EH (cell line): ENCODE measurements at regions not wholly inside any gene's neighbourhood (a gene's known extent, or its start where the extent isn't known, plus 50 kb on each side); places are given as distances from the start of the nearest gene placed in this dataset.

Source experiments
- DNase-seq: peaks from one replicate; pipeline ENCODE4 v3.0.0-alpha.2; 2015; ENCODE audit warnings: low read depth

GRCh38 chr14:66197276-66197675, 288.9 kb upstream of the CCDC196 start:
- no peak for DNase-seq

- DNase-seq, result no peak
Observed at GRCh38 chr14:66206554-66206953, 279.6 kb upstream of the CCDC196 start.

GRCh38 chr14:66216763-66217162, 269.4 kb upstream of the CCDC196 start:
- no peak for DNase-seq

GRCh38 chr14:66219886-66220285, 266.3 kb upstream of the CCDC196 start:
- DNase-seq, result no peak

- no peak for DNase-seq
Observed at GRCh38 chr14:66224492-66225178, 261.5 kb upstream of the CCDC196 start.

GRCh38 chr14:66225337-66225736, 260.8 kb upstream of the CCDC196 start:
- DNase-seq, result no peak

GRCh38 chr14:66228267-66228970, 257.8 kb upstream of the CCDC196 start:
- DNase-seq, result peak; percentile 34

GRCh38 chr14:66231820-66232219, 254.4 kb upstream of the CCDC196 start:
- DNase-seq, result no peak

GRCh38 chr14:66233591-66233990, 252.6 kb upstream of the CCDC196 start:
- DNase-seq, result no peak

- no peak for DNase-seq
Observed at GRCh38 chr14:66234411-66234810, 251.8 kb upstream of the CCDC196 start.

- DNase-seq, result no peak
Observed at GRCh38 chr14:66237741-66238140, 248.4 kb upstream of the CCDC196 start.

- no peak for DNase-seq
Observed at GRCh38 chr14:66238969-66239368, 247.2 kb upstream of the CCDC196 start.

- no peak for DNase-seq
Observed at GRCh38 chr14:66239589-66239988, 246.6 kb upstream of the CCDC196 start.

GRCh38 chr14:66240105-66240504, 246.1 kb upstream of the CCDC196 start:
- no peak for DNase-seq

- no peak for DNase-seq
Observed at GRCh38 chr14:66242001-66242400, 244.2 kb upstream of the CCDC196 start.

GRCh38 chr14:66244834-66245233, 241.3 kb upstream of the CCDC196 start:
- DNase-seq, result no peak

- DNase-seq, result peak; percentile 7
Observed at GRCh38 chr14:66247662-66248193, 238.4 kb upstream of the CCDC196 start.

- DNase-seq, result no peak
Observed at GRCh38 chr14:66248256-66248655, 237.9 kb upstream of the CCDC196 start.

- DNase-seq, result no peak
Observed at GRCh38 chr14:66249544-66249943, 236.6 kb upstream of the CCDC196 start.

GRCh38 chr14:66254038-66254437, 232.1 kb upstream of the CCDC196 start:
- DNase-seq, result no peak

GRCh38 chr14:66268802-66269334, 217.3 kb upstream of the CCDC196 start:
- DNase-seq, result no peak

GRCh38 chr14:66272221-66272620, 213.9 kb upstream of the CCDC196 start:
- no peak for DNase-seq

GRCh38 chr14:66273261-66273832, 212.8 kb upstream of the CCDC196 start:
- no peak for DNase-seq
